ENCODE measurements at regions not wholly inside any gene's neighbourhood (a gene's known extent, or its start where the extent isn't known, plus 50 kb on each side); places are given as distances from the start of the nearest gene placed in this dataset.

- TF ChIP-seq POLR2A (IDR thresholded peaks at IDR 0.05) = no peak
- TF ChIP-seq, protein P1, sequence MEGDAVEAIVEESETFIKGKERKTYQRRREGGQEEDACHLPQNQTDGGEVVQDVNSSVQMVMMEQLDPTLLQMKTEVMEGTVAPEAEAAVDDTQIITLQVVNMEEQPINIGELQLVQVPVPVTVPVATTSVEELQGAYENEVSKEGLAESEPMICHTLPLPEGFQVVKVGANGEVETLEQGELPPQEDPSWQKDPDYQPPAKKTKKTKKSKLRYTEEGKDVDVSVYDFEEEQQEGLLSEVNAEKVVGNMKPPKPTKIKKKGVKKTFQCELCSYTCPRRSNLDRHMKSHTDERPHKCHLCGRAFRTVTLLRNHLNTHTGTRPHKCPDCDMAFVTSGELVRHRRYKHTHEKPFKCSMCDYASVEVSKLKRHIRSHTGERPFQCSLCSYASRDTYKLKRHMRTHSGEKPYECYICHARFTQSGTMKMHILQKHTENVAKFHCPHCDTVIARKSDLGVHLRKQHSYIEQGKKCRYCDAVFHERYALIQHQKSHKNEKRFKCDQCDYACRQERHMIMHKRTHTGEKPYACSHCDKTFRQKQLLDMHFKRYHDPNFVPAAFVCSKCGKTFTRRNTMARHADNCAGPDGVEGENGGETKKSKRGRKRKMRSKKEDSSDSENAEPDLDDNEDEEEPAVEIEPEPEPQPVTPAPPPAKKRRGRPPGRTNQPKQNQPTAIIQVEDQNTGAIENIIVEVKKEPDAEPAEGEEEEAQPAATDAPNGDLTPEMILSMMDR (IDR thresholded peaks at IDR 0.05) = no peak
These were observed 471.7 kb downstream of the LRFN5 start for GRCh38 chr14:42078345-42078744.
